NB4 (cell line): ENCODE measurements at regions not wholly inside any gene's neighbourhood (a gene's known extent, or its start where the extent isn't known, plus 50 kb on each side); places are given as distances from the start of the nearest gene placed in this dataset.
"Not testable (repeated sequence)": the region's sequence is repeated elsewhere in the genome, so short reads cannot be mapped to it uniquely, and the experiment has no call there.

ENCODE experiments used
- DNase-seq: peaks from one replicate; pipeline ENCODE4 v3.0.0; 2010; ENCODE audit warnings: low read depth
- H3K4me3 ChIP-seq: one replicate; pipeline ENCODE4 v1.5.1; 2011; ENCODE audit warnings: mild to moderate bottlenecking, low read depth, low read length, moderate library complexity
- MYC ChIP-seq: IDR thresholded peaks from 2 replicates; pipeline ENCODE4 v1.6.1; 2011; ENCODE audit warnings: low read depth, low read length
- POLR2A ChIP-seq: IDR thresholded peaks from 2 replicates; pipeline ENCODE4 v1.6.1; 2011; ENCODE audit warnings: mild to moderate bottlenecking; ENCODE audit not compliant: insufficient read length; ENCODE audit errors: extremely low read depth
- TF ChIP-seq, protein P1 (sequence below): IDR thresholded peaks from 2 replicates; pipeline ENCODE4 v1.6.1; 2011; ENCODE audit warnings: low read depth, low read length
- TF ChIP-seq, protein P2 (sequence below): IDR thresholded peaks from one replicate; pipeline ENCODE4 v1.5.1; 2012; ENCODE audit warnings: low read depth, low read length

DNA sequence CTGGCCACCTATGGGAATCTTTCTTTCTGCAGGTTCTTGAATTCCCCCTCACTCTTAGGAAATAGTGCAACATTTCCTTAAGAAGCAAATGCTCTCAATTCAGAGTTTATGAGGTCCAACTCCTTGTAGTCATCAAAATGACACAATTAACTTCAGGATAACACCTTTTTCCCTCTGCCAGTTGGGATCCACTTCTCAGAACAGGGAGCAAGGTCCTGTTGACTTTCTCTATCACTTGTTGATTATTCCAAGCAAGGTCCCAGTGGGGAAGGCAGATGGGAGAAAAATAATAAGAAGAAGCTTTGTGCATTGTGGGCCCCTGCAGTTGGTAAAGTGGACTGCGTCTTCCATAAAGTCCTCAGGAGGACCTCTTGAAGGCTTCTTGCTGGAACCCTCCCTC, 315.6 kb upstream of the NPSR1 start:
- no peak overlapping the region for H3K4me3 ChIP-seq
- TF ChIP-seq MYC (no peak), POLR2A (no peak)
- TF ChIP-seq, protein P1, sequence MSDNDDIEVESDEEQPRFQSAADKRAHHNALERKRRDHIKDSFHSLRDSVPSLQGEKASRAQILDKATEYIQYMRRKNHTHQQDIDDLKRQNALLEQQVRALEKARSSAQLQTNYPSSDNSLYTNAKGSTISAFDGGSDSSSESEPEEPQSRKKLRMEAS: no peak
- TF ChIP-seq, protein P2, sequence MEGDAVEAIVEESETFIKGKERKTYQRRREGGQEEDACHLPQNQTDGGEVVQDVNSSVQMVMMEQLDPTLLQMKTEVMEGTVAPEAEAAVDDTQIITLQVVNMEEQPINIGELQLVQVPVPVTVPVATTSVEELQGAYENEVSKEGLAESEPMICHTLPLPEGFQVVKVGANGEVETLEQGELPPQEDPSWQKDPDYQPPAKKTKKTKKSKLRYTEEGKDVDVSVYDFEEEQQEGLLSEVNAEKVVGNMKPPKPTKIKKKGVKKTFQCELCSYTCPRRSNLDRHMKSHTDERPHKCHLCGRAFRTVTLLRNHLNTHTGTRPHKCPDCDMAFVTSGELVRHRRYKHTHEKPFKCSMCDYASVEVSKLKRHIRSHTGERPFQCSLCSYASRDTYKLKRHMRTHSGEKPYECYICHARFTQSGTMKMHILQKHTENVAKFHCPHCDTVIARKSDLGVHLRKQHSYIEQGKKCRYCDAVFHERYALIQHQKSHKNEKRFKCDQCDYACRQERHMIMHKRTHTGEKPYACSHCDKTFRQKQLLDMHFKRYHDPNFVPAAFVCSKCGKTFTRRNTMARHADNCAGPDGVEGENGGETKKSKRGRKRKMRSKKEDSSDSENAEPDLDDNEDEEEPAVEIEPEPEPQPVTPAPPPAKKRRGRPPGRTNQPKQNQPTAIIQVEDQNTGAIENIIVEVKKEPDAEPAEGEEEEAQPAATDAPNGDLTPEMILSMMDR: no peak
- no peak for DNase-seq

DNA sequence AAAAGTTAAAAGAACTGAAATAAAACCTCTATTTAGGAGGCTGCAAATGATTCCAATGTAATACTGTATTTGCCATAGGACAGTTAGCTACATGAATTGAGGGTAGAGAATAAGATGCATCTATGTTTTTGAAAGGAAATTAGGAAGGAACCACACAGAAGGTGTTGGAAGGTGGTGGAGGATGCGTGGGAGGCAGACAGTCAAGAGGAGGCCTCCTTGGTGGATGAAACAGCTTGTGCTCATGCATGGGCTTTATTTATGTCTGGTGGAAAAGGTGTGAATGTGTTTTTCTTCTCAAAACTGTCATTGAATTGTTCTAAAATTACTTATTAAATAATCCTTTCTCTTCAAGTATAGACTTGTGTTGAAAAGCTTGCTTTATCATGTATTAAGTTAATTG, 314.4 kb upstream of the NPSR1 start:
- TF ChIP-seq MYC (no peak), POLR2A (no peak)
- TF ChIP-seq, protein P2: no peak
- TF ChIP-seq, protein P1: no peak
- no peak overlapping the region for H3K4me3 ChIP-seq
- DNase-seq: no peak

DNA sequence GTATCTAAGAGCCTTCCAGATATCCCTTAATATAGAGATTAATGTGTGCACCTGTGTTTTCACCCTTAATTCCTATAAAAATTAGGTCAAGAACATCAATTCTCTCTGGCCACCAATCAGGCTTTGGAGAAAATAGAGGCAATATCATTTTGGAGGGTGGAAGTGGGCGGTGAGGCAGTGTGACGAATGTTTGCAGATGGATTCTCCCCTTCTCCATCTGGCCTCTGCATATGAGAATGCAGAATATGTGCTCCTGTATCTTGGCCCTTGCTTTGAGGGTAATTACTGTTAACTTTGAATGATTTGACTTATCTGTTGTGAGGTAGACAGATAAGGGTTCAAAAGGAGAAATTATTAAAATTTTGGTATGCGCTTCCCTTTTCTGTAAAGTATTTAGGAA, 304.0 kb upstream of the NPSR1 start:
- no peak for DNase-seq
- TF ChIP-seq POLR2A: no peak
- TF ChIP-seq, protein P2: no peak
- TF ChIP-seq, protein P1: no peak
- no peak for TF ChIP-seq MYC
- no peak overlapping the region for H3K4me3 ChIP-seq

DNA sequence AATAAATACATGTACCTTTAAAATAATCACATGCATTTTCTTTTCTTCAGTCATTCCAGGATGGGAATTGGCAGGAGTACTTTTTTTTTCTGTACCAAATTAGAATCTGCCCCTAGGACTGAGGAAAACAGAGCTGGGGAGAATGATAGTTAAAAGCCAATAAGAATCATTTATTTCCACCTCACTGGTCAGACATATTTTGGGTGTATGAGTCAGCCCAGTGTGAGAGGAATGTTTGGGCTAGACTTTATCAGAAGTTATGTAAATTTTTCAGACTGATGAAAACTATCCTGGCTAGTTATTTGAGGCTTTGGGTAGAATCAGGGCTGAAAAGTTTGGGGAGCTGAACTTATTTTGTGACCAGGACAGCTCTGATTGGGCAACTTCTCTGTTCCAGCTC, 303.1 kb upstream of the NPSR1 start:
- TF ChIP-seq, protein P1: no peak
- TF ChIP-seq POLR2A (no peak), MYC (no peak)
- TF ChIP-seq, protein P2: no peak
- DNase-seq: no peak

DNA sequence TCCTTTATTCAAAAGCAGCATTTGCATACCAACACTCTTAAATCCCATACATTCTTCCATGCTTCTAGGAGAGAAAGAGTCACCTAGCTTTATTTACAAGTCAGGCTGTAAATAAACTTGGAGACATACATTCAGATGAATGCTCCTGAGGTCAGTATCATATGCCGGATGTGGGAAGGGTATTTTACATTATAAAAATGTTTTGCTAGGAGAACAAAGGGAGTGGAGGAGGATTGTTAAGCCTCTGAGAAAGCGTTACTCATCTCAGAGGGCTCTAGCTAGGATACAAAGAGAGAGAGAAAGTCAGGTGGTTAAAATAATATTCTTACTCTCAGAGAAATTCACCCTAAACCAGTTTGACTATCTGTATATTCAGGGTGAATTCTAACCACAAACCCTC, 300.9 kb upstream of the NPSR1 start:
- TF ChIP-seq, protein P2: no peak
- TF ChIP-seq, protein P1: no peak
- TF ChIP-seq POLR2A (no peak), MYC (no peak)
- no peak overlapping the region for H3K4me3 ChIP-seq
- DNase-seq: no peak

More for the DNA sequence above, 303.1 kb upstream of the NPSR1 start:
- no peak overlapping the region for H3K4me3 ChIP-seq

DNA sequence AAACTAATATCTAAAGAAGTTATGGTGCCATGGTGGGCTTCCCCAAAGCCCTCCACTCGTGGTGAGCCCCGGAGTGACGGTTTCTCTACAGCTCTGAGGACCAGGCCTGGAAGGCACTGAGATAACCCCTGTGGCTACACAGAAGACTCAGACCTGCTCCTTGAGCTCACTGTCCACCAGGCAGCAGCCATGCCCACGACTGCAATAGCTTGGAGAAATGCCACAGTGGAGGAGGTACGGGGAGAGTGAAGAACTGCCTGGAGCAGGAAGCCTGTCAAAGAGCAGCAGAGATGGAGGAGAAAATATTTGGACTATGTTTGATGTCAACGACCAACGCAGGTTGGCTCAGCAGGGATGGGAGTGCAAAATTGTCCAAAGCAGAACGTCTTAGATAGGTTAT, 300.1 kb upstream of the NPSR1 start:
- H3K4me3 ChIP-seq: no peak overlapping the region
- TF ChIP-seq MYC: no peak
- TF ChIP-seq, protein P1: no peak
- TF ChIP-seq POLR2A: no peak
- TF ChIP-seq, protein P2: no peak
- DNase-seq: no peak

DNA sequence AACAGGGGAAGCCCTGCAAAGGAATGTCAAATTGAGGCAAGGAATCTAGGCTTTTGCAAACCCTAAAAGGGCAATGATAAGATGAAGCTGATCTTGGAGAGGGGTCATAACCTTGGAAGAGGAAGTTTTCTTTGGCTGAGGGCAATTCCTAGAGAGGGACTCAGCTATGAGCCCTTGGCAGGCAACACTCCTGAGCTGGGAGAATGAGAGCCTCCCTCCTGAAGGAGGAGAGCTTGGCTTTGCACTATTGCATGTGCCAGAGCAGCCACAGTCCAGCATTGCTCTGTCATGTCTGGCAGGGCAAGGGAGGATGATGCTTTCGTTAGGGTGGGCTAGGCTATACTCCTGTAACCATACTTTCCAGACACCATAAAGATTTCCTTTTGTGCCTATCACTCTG, 299.4 kb upstream of the NPSR1 start:
- H3K4me3 ChIP-seq, DNase-seq: not testable (repeated sequence)
